H1 (cell line): ENCODE measurements at regions not wholly inside any gene's neighbourhood (a gene's known extent, or its start where the extent isn't known, plus 50 kb on each side); places are given as distances from the start of the nearest gene placed in this dataset.

Experiments
- CTCF ChIA-PET: fragments of 300-600 bp; sonication (Branson Sonifier 250); formaldehyde crosslinking; loops from one replicate; lab custom pipeline; 2021; ENCODE audit not compliant: partially characterized antibody; lab: Charles Lee
- POLR2A ChIA-PET: fragments of 300-600 bp; sonication (Branson Sonifier 250); formaldehyde crosslinking; loops from one replicate; lab custom pipeline; 2021; ENCODE audit warnings: inconsistent platforms; ENCODE audit not compliant: partially characterized antibody; lab: Charles Lee
- DNase-seq, 2 experiments: peaks; one replicate each; pipeline versions ENCODE4 v3.0.0 to v3.0.0-alpha.2; 2010 to 2022; ENCODE audit warnings: low spot score in 2 of 2, low read depth in 1 of 2, mixed read lengths in 1 of 2
- FAIRE-seq: peaks from 2 replicates; lab custom pipeline; 2011; peaks lifted over from hg19 to GRCh38; lab: Jason Lieb, UNC
- H2AFZ ChIP-seq: 2 replicates; pipeline ENCODE4 v1.8.1; 2012; ENCODE audit warnings: low read length, inconsistent platforms
- H2AK5ac ChIP-seq: 2 replicates; pipeline ENCODE4 v1.6.1; 2013; ENCODE audit warnings: low read depth, low read length
- H2BK120ac ChIP-seq: replicated peaks from 2 replicates; pipeline ENCODE3; 2013; ENCODE audit warnings: low read depth, low read length, inconsistent platforms
- H2BK12ac ChIP-seq: 2 replicates; pipeline ENCODE4 v1.6.1; 2013; ENCODE audit warnings: low read depth, low read length
- H2BK15ac ChIP-seq: 2 replicates; pipeline ENCODE4 v1.6.1; 2013; ENCODE audit warnings: low read length
- H2BK20ac ChIP-seq: 2 replicates; pipeline ENCODE4 v1.6.1; 2013; ENCODE audit warnings: low read length
- H2BK5ac ChIP-seq: 2 replicates; pipeline ENCODE4 v1.6.1; 2013; ENCODE audit warnings: low read depth, low read length
- H3K14ac ChIP-seq: 2 replicates; pipeline ENCODE4 v1.6.1; 2013; ENCODE audit warnings: inconsistent platforms; ENCODE audit not compliant: insufficient read length
- H3K18ac ChIP-seq: 2 replicates; pipeline ENCODE4 v1.6.1; 2013; ENCODE audit warnings: low read length; ENCODE audit errors: extremely low read depth
- H3K23ac ChIP-seq: 2 replicates; pipeline ENCODE4 v1.6.1; 2013; ENCODE audit warnings: inconsistent platforms; ENCODE audit not compliant: insufficient read length
- H3K23me2 ChIP-seq: 2 replicates; pipeline ENCODE4 v1.6.1; 2013; ENCODE audit warnings: low read depth, low read length
- H3K27ac ChIP-seq: 2 replicates; pipeline ENCODE4 v1.6.1; 2011; ENCODE audit warnings: low read depth, low read length, inconsistent platforms
- H3K27me3 ChIP-seq, 4 experiments: replicated peaks in 1 of 4; 1 replicate in 1 of 4; 2 replicates in 3 of 4; pipeline versions ENCODE4 v1.6.1 to v1.8.1; 2011 to 2013; ENCODE audit warnings: low read length in 3 of 4, mild to moderate bottlenecking in 3 of 4, inconsistent platforms in 2 of 4, mixed read lengths in 2 of 4, moderate library complexity in 1 of 4; ENCODE audit not compliant: control insufficient read depth in 3 of 4, insufficient read depth in 3 of 4; ENCODE audit errors: extremely low read depth in 1 of 4
- H3K36me3 ChIP-seq, 4 experiments: 2 replicates each; pipeline versions ENCODE4 v1.6.1 to v1.8.1; 2011 to 2013; ENCODE audit warnings: mild to moderate bottlenecking in 4 of 4, low read length in 3 of 4, moderate library complexity in 2 of 4, control low read depth in 1 of 4, inconsistent platforms in 1 of 4; ENCODE audit not compliant: insufficient read depth in 4 of 4, control insufficient read depth in 2 of 4
- H3K4ac ChIP-seq: replicated peaks from 2 replicates; pipeline ENCODE3; 2013; ENCODE audit warnings: low read length, low read depth, mixed read lengths, inconsistent platforms; ENCODE audit not compliant: insufficient read length
- H3K4me1 ChIP-seq, 4 experiments: replicated peaks in 1 of 4; 1 replicate in 1 of 4; 2 replicates in 3 of 4; pipeline versions ENCODE4 v1.6.1 to v1.8.1; 2011 to 2013; ENCODE audit warnings: low read length in 3 of 4, inconsistent platforms in 2 of 4, mixed read lengths in 1 of 4; ENCODE audit not compliant: insufficient read depth in 4 of 4, control insufficient read depth in 3 of 4
- H3K4me2 ChIP-seq, 2 experiments: 2 replicates each; pipeline versions ENCODE4 v1.6.1 to v1.8.1; 2011 to 2013; ENCODE audit warnings: low read depth in 2 of 2, low read length in 2 of 2, control low read depth in 1 of 2, inconsistent platforms in 1 of 2, mild to moderate bottlenecking in 1 of 2; ENCODE audit not compliant: insufficient read depth in 1 of 2
- H3K4me3 ChIP-seq, 4 experiments: fragments of 200-600, 300-600 bp in 1 of 4; sonication (generic), shearing (Covaris generic), sonication (Bioruptor Twin) in 1 of 4; 2 replicates each; pipeline versions ENCODE4 v1.5.1 to v1.8.1; 2011 to 2016; ENCODE audit warnings: low read length in 4 of 4, low read depth in 3 of 4, control low read depth in 2 of 4, inconsistent platforms in 2 of 4, mild to moderate bottlenecking in 2 of 4, mixed read lengths in 1 of 4, moderate library complexity in 1 of 4; ENCODE audit not compliant: insufficient read depth in 2 of 4; ENCODE audit errors: extremely low read depth in 1 of 4
- H3K56ac ChIP-seq: replicated peaks from 2 replicates; pipeline ENCODE3; 2013; ENCODE audit warnings: low read depth, mild to moderate bottlenecking, mixed read lengths, low read length, inconsistent platforms; ENCODE audit not compliant: insufficient read length
- H3K79me1 ChIP-seq: 2 replicates; pipeline ENCODE4 v1.6.1; 2013; ENCODE audit warnings: low read depth, low read length, control low read depth
- H3K79me2 ChIP-seq, 2 experiments: 2 replicates each; pipeline versions ENCODE4 v1.6.1 to v1.8.1; 2012 to 2013; ENCODE audit warnings: low read length in 2 of 2, mild to moderate bottlenecking in 2 of 2, inconsistent platforms in 1 of 2; ENCODE audit not compliant: insufficient read depth in 2 of 2, control insufficient read depth in 1 of 2
- H3K9ac ChIP-seq, 4 experiments: replicated peaks in 1 of 4; 1 replicate in 1 of 4; 2 replicates in 3 of 4; pipeline versions ENCODE4 v1.6.1 to v1.8.1; 2011 to 2013; ENCODE audit warnings: low read depth in 3 of 4, low read length in 3 of 4, control low read depth in 2 of 4, mild to moderate bottlenecking in 2 of 4, moderate library complexity in 2 of 4, inconsistent platforms in 1 of 4; ENCODE audit errors: extremely low read depth in 1 of 4
- H3K9me3 ChIP-seq, 2 experiments: 2 replicates each; pipeline versions ENCODE4 v1.6.1 to v1.8.1; 2012 to 2013; ENCODE audit warnings: mild to moderate bottlenecking in 2 of 2, moderate library complexity in 2 of 2, control low read depth in 1 of 2, inconsistent platforms in 1 of 2, low read depth in 1 of 2, low read length in 1 of 2, mixed read lengths in 1 of 2; ENCODE audit not compliant: insufficient read depth in 2 of 2
- H4K20me1 ChIP-seq, 2 experiments: replicated peaks in 1 of 2; 2 replicates each; pipeline versions ENCODE3 to v1.8.1; 2011 to 2013; ENCODE audit warnings: inconsistent platforms in 2 of 2, low read length in 2 of 2, mild to moderate bottlenecking in 1 of 2; ENCODE audit not compliant: insufficient read depth in 2 of 2, control insufficient read depth in 1 of 2
- H4K5ac ChIP-seq: 2 replicates; pipeline ENCODE4 v1.6.1; 2013; ENCODE audit warnings: low read length, low read depth, mixed read lengths, inconsistent platforms; ENCODE audit not compliant: insufficient read length
- H4K8ac ChIP-seq: 2 replicates; pipeline ENCODE4 v1.8.0; 2013; ENCODE audit warnings: mild to moderate bottlenecking, moderate library complexity, low read length, inconsistent platforms; ENCODE audit not compliant: insufficient read depth; ENCODE audit errors: extremely low read depth
- H4K91ac ChIP-seq: replicated peaks from 2 replicates; pipeline ENCODE3; 2013; ENCODE audit warnings: low read length, mixed read lengths, inconsistent platforms; ENCODE audit not compliant: insufficient read length
- ATF2 ChIP-seq: IDR thresholded peaks from 2 replicates; pipeline ENCODE4 v1.6.1; 2012; ENCODE audit warnings: low read length, inconsistent platforms
- JUND ChIP-seq: IDR thresholded peaks from 2 replicates; pipeline ENCODE4 v1.6.1; 2011; ENCODE audit warnings: mild to moderate bottlenecking, improper control_type of control experiment, low read length
- SIX5 ChIP-seq: IDR thresholded peaks from 2 replicates; pipeline ENCODE4 v1.6.1; 2011; ENCODE audit warnings: mild to moderate bottlenecking, low read depth, low read length
- SP4 ChIP-seq: IDR thresholded peaks from 2 replicates; pipeline ENCODE4 v1.6.1; 2012; ENCODE audit warnings: low read length, inconsistent platforms
- SUZ12 ChIP-seq: fragments of 200-600 bp; sonication (generic); IDR thresholded peaks from 2 replicates; pipeline ENCODE4 v1.6.1; 2012; ENCODE audit warnings: mild to moderate bottlenecking, inconsistent platforms, low read length, moderate library complexity, mixed read lengths
- WGBS, 2 experiments: shearing (Covaris generic) in 1 of 2; methylation state at CpG; one replicate each; pipeline versions ENCODE4 v1.1.6 to v1.1.7; 2013 to 2015; ENCODE audit warnings: low lambda C conversion rate in 2 of 2, mixed read lengths in 2 of 2, inconsistent platforms in 1 of 2, low coverage in 1 of 2, missing lambda C conversion rate in 1 of 2; ENCODE audit not compliant: insufficient replicate concordance in 2 of 2, insufficient coverage in 1 of 2, insufficient read length in 1 of 2; ENCODE audit errors: extremely low coverage in 1 of 2, missing lambda C conversion rate in 1 of 2; 5-methylcytosine and 5-hydroxymethylcytosine counted together

GRCh38 chr4:19999276-19999675, 252.4 kb upstream of the SLIT2 start:
- no peak for TF ChIP-seq JUND
- TF ChIP-seq SP4: no peak
- TF ChIP-seq SUZ12: no peak
- no peak for TF ChIP-seq SIX5
- TF ChIP-seq ATF2: no peak
- H4K5ac ChIP-seq: no peak overlapping the region
- no peak overlapping the region for H4K8ac ChIP-seq
- no peak for FAIRE-seq
- no peak overlapping the region for H3K9ac ChIP-seq
- WGBS, 2 experiments: 86% methylated on average over 1 of the region's 1 CpG; no CpG with 5 or more reads in 1 of the 2 experiments
- no peak overlapping the region for H2BK20ac ChIP-seq
- H3K4me1 ChIP-seq: no peaks in the 10 kb centered on the region
- no peaks in the 10 kb centered on the region for H3K79me1 ChIP-seq
- no peak overlapping the region for H2BK12ac ChIP-seq
- ChIA-PET CTCF (no interaction called here), POLR2A (no interaction called here)
- H3K27ac ChIP-seq: no peak overlapping the region
- no peak overlapping the region for H2AK5ac ChIP-seq
- no peaks in the 10 kb centered on the region for H3K23me2 ChIP-seq
- no peaks in the 10 kb centered on the region for H3K36me3 ChIP-seq
- H3K56ac ChIP-seq: no peak overlapping the region
- no peak overlapping the region for H3K4me3 ChIP-seq
- no peaks in the 10 kb centered on the region; a peak in 1 of 4 replicates for H3K9me3 ChIP-seq
- no peaks in the 10 kb centered on the region for H3K27me3 ChIP-seq
- H2BK5ac ChIP-seq: no peak overlapping the region
- no peak overlapping the region for H2BK120ac ChIP-seq
- H3K4me2 ChIP-seq: no peak overlapping the region
- no peak overlapping the region for H3K18ac ChIP-seq
- H2AFZ ChIP-seq: no peak overlapping the region
- H3K14ac ChIP-seq: no peak overlapping the region
- no peaks in the 10 kb centered on the region for H3K79me2 ChIP-seq
- no peak overlapping the region for H3K23ac ChIP-seq
- H4K20me1 ChIP-seq: no peaks in the 10 kb centered on the region
- no peak overlapping the region for H4K91ac ChIP-seq
- no peak overlapping the region for H2BK15ac ChIP-seq
- DNase-seq: no peak
- H3K4ac ChIP-seq: no peak overlapping the region
